Spleen (tissue), 11 donors: ENCODE measurements at regions not wholly inside any gene's neighbourhood (a gene's known extent, or its start where the extent isn't known, plus 50 kb on each side); places are given as distances from the start of the nearest gene placed in this dataset.

ENCODE experiments used
- DNase-seq: peaks from one replicate; pipeline ENCODE4 v3.0.0-alpha.2; 2020
- H3K27ac ChIP-seq, 8 donors: fragments of 200-600 bp; sonication (generic) in 7 of 8; 1 replicate in 4 of 8; 2 replicates in 4 of 8; pipeline versions ENCODE4 v1.5.0 to v1.8.0; 2016 to 2021; ENCODE audit warnings: inconsistent platforms in 4 of 8, mild to moderate bottlenecking in 4 of 8, moderate library complexity in 1 of 8
- H3K27me3 ChIP-seq, 7 donors: fragments of 200-600 bp; sonication (generic) in 6 of 7; replicated peaks in 1 of 7; 1 replicate in 4 of 7; 2 replicates in 3 of 7; pipeline versions ENCODE4 v1.5.0 to v1.8.0; 2016 to 2021; ENCODE audit warnings: inconsistent platforms in 3 of 7, mild to moderate bottlenecking in 1 of 7
- H3K36me3 ChIP-seq, 6 donors: fragments of 200-600 bp; sonication (generic) in 5 of 6; 1 replicate in 4 of 6; 2 replicates in 2 of 6; pipeline versions ENCODE4 v1.5.0 to v1.8.0; 2016 to 2021; ENCODE audit warnings: inconsistent platforms in 2 of 6
- H3K4me1 ChIP-seq, 6 donors: fragments of 200-600 bp; sonication (generic) in 5 of 6; 1 replicate in 3 of 6; 2 replicates in 3 of 6; pipeline versions ENCODE4 v1.5.0 to v1.8.0; 2016 to 2021; ENCODE audit warnings: inconsistent platforms in 3 of 6
- H3K4me3 ChIP-seq, 8 donors: fragments of 200-600 bp; sonication (generic) in 7 of 8; 1 replicate in 4 of 8; 2 replicates in 4 of 8; pipeline versions ENCODE4 v1.5.0 to v1.8.0; 2016 to 2021; ENCODE audit warnings: inconsistent platforms in 4 of 8, mild to moderate bottlenecking in 4 of 8, moderate library complexity in 2 of 8
- H3K9me3 ChIP-seq, 8 donors: fragments of 200-600 bp; sonication (generic) in 7 of 8; 1 replicate in 4 of 8; 2 replicates in 4 of 8; pipeline versions ENCODE4 v1.5.0 to v1.8.0; 2016 to 2021; ENCODE audit warnings: inconsistent platforms in 4 of 8
- CTCF ChIP-seq, 11 experiments: fragments of 200-600 bp in 7 of 11; fragments of 450-650 bp in 4 of 11; sonication (generic) in 4 of 11; IDR thresholded peaks in 8 of 11; conservative IDR thresholded peaks in 3 of 11; 1 replicate in 7 of 11; 2 replicates in 4 of 11; pipeline versions ENCODE4 v1.4.0 to v1.8.0; 2016 to 2021; ENCODE audit warnings: antibody characterized with exemption in 11 of 11, inconsistent platforms in 4 of 11, mild to moderate bottlenecking in 1 of 11
- POLR2A ChIP-seq, 3 donors: fragments of 450-650 bp; IDR thresholded peaks; one replicate each; pipeline ENCODE4 v1.5.1; 2017; ENCODE audit warnings: antibody characterized with exemption in 3 of 3, mild to moderate bottlenecking in 1 of 3
- POLR2AphosphoS5 ChIP-seq, 3 donors: sonication (generic); formaldehyde crosslinking; IDR thresholded peaks; one replicate each; pipeline ENCODE4 v1.5.1; 2017; ENCODE audit warnings: antibody characterized with exemption in 3 of 3
- WGBS, 5 donors: extraction: QIAGEN DNeasy Blood & Tissue Kit in 3 of 5; methylation state at CpG; one replicate each; pipeline versions ENCODE4 v1.1.5 to v1.1.7; 2013 to 2018; 5-methylcytosine and 5-hydroxymethylcytosine counted together
- intact Hi-C: fragments of 100-400 bp; cut with DNase I; formaldehyde crosslinking; loops from one replicate; pipeline ENCODE4 v1.15.0; 2023; ENCODE audit warnings: low total_unique reads
- donor health status: healthy with polysubstance abuse.
- donor health status: DM: no; HTN: no; CAD: no; lungs with moderate emphysema.
- donor health status: DM: no; HTN: no; CAD: no.
- donor health status: Bipolar disorder and iron deficiency.
- donor health status: healthy.
- donor health status: DM: no; HTN: no; CAD: no.
- donor health status: DM: yes; HTN: yes; CAD: no.

GRCh38 chr11:103581760-103582159 is 454.7 kb upstream of the DDI1 start:
- Histone ChIP-seq H3K4me1 (no peaks in the 10 kb centered on the region), H3K27me3 (no peaks in the 10 kb centered on the region), H3K9me3 (no peaks in the 10 kb centered on the region), H3K4me3 (no peak overlapping the region), H3K27ac (no peak overlapping the region), H3K36me3 (no peaks in the 10 kb centered on the region)
- no peak for DNase-seq
- intact Hi-C loops, result no loop called here
- TF ChIP-seq POLR2A (IDR thresholded peaks at IDR 0.05) (no peak), CTCF (IDR thresholded peaks at IDR 0.05 in 8 of 11, conservative IDR thresholded peaks at IDR 0.05 in 3 of 11) (no peak), POLR2AphosphoS5 (IDR thresholded peaks at IDR 0.05) (no peak)
- 58 to 91% (median 84%) methylated on average over 2 of the region's 2 CpGs for WGBS, 5 donors

DNA sequence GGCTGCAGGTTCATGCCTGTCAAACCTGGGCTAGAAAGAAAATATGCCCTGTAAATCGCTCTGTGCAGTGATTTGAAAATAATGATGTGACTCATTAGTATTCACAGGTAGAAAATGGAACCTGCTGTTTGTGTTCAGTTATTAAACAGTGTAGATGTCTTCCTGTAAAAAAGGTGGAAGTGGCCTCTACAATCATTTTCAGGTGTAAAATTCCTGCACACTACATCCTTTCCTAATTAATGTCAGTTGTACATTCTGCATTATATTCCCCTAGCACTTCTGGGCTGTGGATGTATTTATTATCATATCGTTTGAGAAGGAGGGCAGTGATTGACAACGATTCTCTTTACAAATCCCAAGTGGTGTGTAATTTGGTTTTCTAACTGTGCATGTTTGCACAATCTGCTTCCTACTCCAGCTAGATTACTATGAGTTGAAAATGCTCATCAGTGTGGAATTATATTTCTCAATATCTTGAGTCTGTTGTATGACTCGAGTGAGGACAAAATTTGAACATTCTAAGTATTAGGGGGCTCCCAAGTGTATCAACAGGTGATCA is 454.0 kb upstream of the DDI1 start:
- no peaks in the 10 kb centered on the region for H3K36me3 ChIP-seq
- no peak overlapping the region for H3K27ac ChIP-seq
- intact Hi-C loops, result no loop called here
- no peak for DNase-seq
- 82 to 90% (median 84%) methylated on average over 4 of the region's 4 CpGs for WGBS, 5 donors
- H3K4me3 ChIP-seq, result no peak overlapping the region
- H3K4me1 ChIP-seq, result no peaks in the 10 kb centered on the region
- H3K27me3 ChIP-seq, result no peaks in the 10 kb centered on the region
- TF ChIP-seq POLR2AphosphoS5 (IDR thresholded peaks at IDR 0.05) (no peak), POLR2A (IDR thresholded peaks at IDR 0.05) (no peak), CTCF (IDR thresholded peaks at IDR 0.05 in 8 of 11, conservative IDR thresholded peaks at IDR 0.05 in 3 of 11) (no peak)
- H3K9me3 ChIP-seq, result no peaks in the 10 kb centered on the region

DNA sequence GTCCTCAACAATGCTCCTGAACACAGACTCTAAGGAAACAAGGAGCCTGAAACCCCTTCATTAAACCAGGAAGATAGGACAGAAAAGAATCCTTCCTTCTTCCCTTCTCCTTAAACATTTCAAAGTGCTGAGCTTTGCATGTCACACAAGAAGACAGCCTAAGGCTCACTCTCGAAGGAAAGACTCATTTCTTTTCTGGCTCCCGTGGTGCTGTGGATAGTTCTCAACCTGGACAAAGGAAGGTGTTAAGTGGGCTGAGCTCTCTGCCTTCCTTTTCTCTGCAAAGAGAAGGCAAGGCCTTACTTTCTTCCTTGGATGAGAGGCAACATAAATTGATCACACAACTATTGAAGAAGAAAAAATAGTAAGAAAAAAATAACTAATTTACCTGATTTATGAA is 452.4 kb upstream of the DDI1 start:
- no peak for DNase-seq
- no peak overlapping the region for H3K4me3 ChIP-seq
- peaks cover 0 to 9% (median 0%) of the 10 kb centered on the region in 6 donors for H3K4me1 ChIP-seq
- intact Hi-C loops, result no loop called here
- WGBS, 5 donors, result 57 to 76% (median 66%) methylated on average over 2 of the region's 2 CpGs
- H3K27ac ChIP-seq, result no peak overlapping the region
- H3K9me3 ChIP-seq, result no peaks in the 10 kb centered on the region
- no peaks in the 10 kb centered on the region for H3K36me3 ChIP-seq
- TF ChIP-seq CTCF (IDR thresholded peaks at IDR 0.05 in 8 of 11, conservative IDR thresholded peaks at IDR 0.05 in 3 of 11) (no peak), POLR2A (IDR thresholded peaks at IDR 0.05) (no peak), POLR2AphosphoS5 (IDR thresholded peaks at IDR 0.05) (no peak)
- no peaks in the 10 kb centered on the region for H3K27me3 ChIP-seq

- TF ChIP-seq POLR2A (IDR thresholded peaks at IDR 0.05) (no peak), CTCF (IDR thresholded peaks at IDR 0.05 in 8 of 11, conservative IDR thresholded peaks at IDR 0.05 in 3 of 11) (no peak), POLR2AphosphoS5 (IDR thresholded peaks at IDR 0.05) (no peak)
- Histone ChIP-seq H3K27ac (no peak overlapping the region), H3K36me3 (no peaks in the 10 kb centered on the region), H3K27me3 (no peaks in the 10 kb centered on the region), H3K4me3 (no peak overlapping the region), H3K9me3 (no peaks in the 10 kb centered on the region), H3K4me1 (peaks cover 0 to 9% (median 0%) of the 10 kb centered on the region in 6 donors)
- WGBS, 5 donors, result 76 to 90% (median 81%) methylated on average over 1 of the region's 1 CpG
- intact Hi-C loops, result no loop called here
- no peak for DNase-seq
Measured at GRCh38 chr11:103584720-103585119, 451.7 kb upstream of the DDI1 start.
